HG03575 (cell line): ENCODE measurements at regions not wholly inside any gene's neighbourhood (a gene's known extent, or its start where the extent isn't known, plus 50 kb on each side); places are given as distances from the start of the nearest gene placed in this dataset.

ENCODE experiments used
- ATAC-seq: cut with Tn5 transposase; IDR thresholded peaks from one replicate; pipeline ENCODE4 v1.9.1; 2021; ENCODE audit not compliant: unreplicated experiment, insufficient number of reproducible peaks, low FRiP score; ENCODE audit errors: extremely low read depth

DNA sequence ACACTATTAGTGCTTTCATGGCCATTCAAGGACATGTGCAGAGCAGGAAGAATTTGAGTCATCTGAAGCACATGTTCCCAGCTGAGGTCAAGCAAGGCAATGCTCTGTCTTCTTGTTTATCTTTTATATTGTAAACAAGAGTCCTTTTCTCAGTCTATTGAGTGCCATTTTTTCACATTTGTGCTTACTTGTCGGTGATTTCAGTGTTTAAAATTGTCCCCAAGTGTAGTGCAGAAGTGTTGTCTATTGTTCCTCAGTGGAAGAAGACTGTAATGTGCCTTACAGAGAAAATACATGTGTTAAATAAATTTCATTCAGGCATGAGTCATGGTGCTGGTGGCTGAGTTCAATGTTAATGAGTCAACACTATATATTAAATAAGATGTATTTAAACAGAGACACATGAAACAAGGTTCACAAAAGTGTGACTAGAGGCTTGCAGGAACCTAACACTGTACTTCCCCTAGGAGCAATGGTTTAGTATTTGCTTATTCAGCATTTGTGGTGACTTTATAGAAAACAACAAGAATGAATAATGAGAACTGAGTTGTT is 391.1 kb downstream of the LRIG3 start:
- ATAC-seq, result no peak

DNA sequence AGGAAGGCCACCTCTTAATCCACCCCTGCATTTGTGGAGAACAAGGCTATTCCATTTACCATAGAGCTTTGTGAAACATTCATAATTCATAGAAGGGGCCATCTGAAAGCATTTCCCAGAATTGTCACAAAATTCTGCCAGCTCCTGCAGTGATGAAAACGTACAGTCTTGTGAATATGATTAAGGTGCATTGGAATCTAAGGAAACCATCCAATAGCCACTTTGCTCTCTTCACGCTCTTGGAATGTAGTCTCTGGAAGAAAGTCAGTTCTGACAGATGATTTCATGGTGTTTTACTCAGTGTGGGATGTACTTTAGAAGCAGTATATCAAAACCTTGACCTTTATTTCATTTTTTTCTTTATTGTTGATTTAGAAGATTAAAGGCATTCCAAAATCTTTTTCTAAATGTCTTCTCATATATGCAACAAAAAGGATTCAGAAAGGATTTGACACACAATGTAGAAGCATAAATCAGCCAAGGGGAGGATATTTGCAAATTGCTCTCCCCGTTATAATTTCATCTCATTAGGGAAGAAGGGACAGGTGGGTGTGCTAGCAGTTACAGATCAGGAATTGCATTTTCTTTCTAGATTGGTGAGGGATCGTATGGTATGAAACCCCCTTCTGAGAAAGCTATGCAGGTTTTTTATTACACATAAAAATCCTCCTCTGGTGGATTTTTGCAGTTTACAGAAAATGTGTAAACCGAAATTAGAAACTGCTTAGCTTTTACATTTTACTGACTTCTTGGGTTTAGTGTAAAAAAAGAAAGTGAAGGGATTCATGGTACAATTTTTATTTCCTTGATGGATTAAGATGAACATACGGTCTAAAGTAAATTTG is 390.2 kb downstream of the LRIG3 start:
- no peak for ATAC-seq

DNA sequence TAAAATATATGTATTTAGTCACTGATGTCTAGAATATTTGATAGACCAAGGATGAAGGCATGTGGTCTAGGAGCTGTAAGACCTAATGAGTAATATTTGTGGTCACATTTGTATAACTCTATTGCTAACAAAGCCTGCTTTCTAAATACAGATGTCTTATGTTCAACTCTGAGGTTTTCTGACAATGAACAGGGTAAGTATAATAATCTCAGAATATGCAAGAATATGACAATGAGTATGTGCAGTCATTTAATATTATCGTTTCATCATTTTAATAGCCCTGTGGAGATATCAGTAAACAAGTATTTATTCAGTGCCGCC is 389.6 kb downstream of the LRIG3 start:
- no peak for ATAC-seq

DNA sequence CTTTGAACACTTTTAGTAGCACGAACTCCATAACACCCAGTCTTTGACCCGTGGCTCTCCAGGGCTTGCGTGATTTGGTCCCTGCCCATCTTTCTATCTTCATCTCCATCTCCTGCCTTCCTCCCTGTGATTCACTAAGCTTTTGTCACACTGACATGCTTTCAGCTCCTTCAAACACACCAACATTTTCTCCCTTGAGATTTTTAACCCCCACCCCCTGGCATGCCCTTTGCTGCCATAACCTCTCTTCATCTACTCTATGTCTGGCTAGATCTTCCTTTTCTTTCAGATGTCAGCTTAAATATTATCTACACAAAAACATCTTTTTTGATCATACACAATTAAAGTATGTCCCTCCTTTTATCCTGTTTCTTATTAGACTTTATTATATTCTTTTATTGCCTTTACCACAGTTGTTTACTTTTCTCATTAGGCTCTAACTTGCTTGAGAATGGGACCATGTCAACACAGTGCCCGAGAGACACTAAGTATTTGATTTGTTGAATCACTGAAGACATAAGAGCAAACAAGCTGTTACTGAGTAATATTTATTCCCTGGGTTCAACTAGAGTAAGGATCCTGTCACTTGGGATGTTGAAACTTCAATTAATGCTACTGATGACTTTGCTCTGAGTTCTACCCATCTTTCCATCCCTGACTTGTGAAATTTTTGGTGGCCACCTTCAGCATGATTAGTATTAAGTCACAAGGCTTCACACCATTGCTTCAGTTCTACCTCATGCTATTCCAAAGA is 387.3 kb downstream of the LRIG3 start:
- no peak for ATAC-seq

DNA sequence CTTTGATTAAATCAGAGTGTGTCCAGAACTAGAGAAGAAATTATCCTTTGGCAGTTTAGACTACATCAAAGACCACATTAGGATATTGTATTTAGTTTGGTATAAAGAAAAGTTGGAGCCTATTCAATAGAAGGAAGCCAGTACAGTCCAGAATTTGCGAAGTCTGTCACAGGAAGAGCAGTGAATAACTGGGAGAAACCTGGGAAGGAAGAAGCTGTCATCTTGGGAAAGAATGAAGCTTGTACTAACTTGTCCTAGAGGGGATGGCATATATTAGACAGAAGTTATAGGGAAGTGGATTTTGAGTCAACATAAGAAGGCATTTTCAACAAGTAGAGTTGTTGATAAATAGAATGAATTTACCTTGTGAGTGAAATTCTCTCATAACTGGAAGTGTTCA is 386.7 kb downstream of the LRIG3 start:
- no peak for ATAC-seq

DNA sequence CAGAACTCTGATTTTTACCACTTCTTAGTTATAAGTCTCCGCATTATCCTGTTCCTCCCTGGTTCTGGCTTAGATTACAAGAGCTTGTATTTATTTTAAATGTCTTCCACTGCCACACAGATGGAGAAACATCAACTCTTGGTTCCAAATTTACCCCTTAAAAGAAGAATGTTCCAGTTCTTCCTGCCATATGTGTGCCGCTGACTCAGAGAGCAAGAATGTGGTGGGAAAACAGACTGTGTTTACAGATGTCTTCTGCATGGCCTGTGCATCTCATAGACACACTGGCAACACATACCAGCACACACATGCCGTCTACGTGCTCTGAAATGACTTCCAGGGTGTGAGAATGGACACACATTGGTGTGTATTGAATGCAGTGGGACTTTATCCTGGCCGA is 383.0 kb downstream of the LRIG3 start:
- ATAC-seq, result no peak

DNA sequence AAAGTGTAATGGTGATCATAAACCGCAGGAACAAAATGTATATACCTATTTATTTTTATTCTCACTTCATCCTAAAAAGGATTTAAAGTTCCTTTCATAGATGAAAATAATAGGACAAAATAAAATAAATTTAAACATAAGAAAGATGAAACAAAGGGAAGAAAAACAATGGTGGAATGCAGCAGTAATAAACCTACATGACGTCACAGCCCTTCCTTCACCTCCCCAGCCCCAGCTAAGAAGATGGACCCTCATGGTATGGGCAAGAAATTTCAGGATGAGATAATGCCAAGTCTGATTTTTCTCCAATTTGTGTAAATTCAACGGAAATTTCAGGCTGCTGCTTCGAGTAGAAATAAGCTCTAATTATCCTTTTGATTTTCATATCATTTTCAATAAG is 381.0 kb downstream of the LRIG3 start:
- ATAC-seq, result no peak

DNA sequence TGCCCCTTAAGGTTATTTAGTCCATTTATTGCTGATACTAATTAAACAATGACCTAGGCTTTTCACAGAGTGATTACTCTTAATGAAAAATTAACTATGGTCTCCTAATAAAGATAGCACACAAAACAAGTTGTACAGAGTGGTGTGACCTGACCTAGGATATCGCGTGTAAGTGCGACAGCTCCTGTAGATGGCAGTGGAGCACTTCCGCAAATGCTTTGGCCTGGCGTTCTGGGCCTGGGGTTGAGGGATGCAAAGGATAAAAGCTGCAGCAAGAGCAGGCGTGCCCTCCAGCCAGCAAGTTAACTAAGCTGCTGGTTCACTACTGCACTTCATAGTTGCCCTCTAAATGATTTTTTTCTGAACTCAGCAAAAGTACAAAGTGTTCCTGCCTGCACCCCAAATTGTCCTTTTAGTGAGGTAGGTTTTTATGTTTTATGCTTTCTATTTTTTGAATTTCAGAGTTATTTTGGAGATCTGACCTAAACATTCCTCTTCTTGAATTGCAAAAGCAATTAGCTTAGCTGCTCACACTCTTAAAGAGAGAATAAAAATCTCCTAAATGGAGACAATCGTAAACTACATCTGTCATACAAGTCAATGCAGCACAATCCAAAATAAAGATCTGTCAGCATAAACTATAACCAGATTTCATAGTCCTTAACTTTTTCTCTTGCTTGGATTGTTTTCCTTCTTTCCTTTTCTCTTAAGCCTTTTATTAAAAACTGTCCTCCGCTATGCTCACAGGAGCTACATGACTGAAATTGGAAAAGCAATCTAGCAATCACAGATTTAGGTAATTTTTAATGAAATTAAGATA is 379.6 kb downstream of the LRIG3 start:
- ATAC-seq, result no peak

DNA sequence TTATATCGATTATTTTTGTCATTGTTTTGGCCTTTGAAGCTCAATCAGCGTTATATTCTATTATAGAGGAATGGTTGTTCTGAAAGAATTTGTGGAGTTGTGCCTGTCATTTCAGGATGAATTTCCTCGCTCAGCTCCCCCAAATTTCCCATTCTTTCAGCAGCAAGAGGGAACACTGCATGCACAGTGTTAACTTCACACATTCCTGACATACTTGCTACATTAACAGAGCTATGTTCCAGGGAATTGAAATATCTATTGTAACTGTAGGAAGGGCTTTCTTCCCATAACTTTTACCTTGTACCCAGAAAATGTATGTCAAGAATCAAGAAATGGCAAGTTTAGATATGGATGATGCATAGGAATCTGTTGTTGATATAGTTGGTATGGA is 379.0 kb downstream of the LRIG3 start:
- no peak for ATAC-seq

DNA sequence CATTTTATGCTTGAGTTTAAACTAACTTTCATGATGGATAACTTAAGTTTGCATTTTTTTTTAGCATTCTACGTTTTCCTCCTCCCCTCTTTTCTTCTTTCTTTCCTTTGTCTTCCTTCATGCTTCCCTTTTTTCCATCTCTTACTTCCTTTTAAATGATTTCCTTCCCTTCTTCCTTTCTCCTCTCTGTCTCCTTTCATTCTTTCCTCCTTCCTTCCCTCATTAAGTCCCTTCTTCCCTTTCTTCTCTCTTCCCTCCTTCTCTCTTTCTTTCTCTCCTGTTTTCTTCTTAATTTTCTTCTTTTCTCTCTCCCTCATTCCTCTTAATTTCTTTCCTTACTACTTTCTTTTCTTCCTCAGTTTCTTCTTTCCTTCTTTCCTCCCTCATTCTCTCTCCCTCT is 376.0 kb downstream of the LRIG3 start:
- no peak for ATAC-seq

DNA sequence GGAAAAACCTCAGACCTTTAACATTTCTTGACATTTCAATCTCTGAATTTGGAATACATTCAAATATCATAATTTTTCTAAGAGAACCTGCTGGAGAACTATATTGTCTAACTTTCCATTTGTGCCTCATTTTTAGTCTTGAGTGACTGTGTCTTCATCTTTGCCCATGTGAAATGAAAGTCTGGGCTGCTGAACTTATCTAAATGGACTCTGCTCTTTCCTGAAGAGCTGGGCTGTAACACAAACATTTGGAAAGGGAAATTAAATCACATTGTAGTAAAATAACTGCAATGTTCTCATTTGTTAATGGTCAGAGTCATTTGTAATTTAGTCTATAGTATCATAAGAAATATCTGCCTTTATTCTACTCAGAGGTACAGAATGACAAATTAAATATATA is 373.1 kb downstream of the LRIG3 start:
- no peak for ATAC-seq

DNA sequence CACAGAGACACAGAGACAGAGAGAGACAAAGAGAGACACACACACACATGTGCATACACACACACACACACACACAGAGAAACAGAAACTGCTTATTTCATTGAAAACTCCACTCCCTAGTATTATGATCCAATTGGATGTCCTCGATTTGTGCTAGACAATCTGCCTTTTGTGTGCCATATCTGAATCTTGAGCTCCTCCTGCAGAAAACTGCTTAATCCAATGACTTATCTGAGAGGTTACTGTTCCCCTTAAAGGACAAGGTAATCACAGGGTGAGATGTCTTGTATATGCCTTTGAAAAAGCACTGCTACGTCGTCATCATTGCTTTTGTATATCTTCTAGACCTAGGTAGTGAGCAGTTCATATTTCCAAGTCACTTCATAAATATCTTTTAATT is 371.5 kb downstream of the LRIG3 start:
- no peak for ATAC-seq

DNA sequence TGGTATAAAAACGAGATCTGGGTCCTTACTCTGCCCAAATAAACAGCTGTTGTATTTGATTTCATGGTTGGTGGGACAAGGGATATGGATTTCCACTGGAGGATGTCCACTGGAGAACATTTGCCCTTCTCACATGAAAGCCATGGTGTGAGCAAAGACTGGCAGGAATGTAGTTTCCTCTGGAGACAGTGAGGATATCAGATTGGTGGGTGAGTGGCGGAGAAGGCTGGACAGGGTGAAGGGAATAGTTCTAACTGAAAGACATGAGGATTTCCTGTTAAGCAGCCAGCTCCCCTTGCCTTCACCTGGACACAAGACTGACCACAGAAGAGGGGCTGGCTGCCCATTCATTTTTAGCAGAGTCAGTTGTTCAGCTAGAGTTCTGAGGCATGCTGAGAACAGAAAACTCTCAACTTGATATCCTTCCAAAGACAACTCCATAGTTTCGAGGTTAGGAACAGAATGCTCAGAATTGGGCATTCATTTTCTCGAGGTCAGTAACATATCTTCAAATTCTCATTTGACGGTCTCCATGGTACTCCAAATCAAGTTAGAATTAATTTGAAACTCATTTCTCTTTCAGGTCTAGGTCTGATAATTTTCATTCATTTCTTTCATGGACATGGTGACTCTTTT is 365.7 kb downstream of the LRIG3 start:
- ATAC-seq, result no peak

DNA sequence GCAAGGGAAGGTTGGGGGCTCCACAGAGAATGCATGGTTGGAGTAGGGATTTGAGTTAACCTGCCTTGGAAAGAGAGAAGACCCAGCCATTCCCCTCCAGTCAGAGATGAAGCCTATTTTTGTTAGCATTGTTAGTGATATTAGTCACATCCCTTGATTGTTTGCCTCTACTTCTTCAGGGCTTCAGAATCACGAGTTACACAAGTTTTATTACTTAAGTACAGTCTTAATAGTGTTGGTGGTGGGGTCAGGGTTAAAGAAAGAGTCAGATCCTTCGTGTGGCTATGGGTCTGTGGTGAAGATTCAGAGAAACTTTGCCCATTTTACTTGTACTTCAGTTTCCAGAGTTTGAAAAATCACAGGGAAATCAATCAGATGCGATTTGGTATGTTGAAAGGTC is 363.1 kb downstream of the LRIG3 start:
- no peak for ATAC-seq

DNA sequence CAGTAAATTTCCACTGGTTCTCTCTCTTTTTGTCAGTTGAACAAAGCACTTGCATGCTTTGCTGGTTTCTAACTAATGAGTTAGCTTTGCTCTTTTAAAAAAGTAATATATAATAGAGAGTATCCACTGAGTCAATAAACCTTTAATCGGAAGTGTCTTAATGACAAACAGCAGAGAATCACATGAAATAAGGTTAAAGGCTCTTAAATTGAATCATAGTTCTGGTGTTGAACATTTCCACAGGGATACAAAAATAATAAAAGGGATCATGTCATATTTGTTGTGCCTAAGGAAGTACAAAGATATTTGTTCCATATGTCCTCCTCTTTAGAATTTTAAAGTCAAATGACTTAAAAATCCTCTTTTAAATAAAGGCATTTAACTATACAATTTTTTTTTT is 362.6 kb downstream of the LRIG3 start:
- ATAC-seq, result no peak

DNA sequence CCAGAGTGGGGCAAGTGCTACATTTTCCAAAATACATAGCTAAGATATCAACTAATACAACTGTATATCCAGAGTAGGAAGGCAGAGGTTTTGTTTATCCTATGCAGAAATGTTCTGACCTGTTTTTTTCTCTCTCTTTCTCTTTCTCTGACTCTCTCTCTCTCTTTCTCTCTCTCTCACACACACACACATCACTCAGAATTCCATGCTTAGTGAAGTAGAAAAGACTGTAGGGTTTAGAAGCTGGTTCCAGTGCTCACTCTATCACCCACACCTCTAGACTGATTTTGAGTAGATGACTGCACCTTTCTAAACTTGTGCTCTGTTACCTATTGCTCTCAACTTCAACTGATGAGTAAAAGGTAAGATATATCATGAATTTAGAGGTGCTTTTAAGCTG is 356.7 kb downstream of the LRIG3 start:
- no peak for ATAC-seq

DNA sequence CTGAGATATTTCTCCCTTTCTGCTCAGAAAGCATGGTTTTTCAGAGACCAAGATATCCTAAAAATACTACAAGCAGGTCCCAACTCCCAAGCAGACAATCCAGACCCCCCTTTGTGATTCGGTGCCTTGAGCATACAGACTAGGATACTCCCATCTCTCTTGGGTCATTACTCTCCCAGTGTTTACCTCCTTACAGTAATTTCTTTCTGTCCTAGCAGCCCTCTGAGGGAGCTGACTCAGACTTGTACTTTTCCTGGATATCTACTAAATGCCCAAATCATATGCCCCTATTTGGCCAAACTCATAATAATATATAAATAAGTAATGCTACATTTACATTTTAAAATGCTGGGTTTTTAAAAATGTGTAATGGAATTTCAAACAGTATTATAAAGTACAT is 355.6 kb downstream of the LRIG3 start:
- ATAC-seq, result no peak

DNA sequence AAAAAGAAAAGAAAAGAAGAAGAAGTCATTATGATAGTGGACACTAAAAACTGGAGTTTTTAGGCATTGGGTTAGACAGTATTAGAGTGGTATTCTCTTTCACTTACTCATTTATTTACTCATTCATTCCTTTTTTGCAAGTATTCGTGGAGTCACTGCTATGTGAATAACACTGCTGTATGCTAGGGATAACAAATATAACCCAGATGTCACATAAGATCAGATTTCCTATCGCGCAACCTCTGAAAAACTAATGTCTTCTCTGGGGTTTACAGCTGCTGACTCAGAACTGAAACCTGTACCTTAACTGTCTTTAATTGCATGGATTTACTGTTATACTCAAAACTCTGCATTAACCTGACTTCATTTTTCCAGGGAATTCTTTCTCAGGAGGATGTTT is 353.7 kb downstream of the LRIG3 start:
- no peak for ATAC-seq

DNA sequence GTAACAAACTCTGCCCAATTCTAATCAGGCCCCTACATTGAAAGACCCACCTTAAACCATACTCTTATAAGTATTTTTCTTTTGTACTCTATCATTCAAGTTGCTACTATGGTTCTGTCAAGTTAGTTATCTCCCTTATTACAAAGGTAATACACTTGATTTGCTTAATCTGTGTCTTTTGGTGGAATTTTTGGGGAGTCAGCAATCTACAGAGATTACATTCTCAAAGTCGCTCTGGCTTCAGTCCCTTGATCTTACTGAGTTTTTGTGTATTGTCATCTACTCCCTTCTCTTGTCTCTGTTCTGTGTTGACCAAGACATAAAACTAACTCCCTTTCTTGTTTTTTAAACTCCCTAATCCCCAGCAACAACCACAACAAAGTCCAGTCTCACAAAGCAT is 353.1 kb downstream of the LRIG3 start:
- no peak for ATAC-seq
